ENCODE measurements at regions not wholly inside any gene's neighbourhood (a gene's known extent, or its start where the extent isn't known, plus 50 kb on each side); places are given as distances from the start of the nearest gene placed in this dataset.

DNA sequence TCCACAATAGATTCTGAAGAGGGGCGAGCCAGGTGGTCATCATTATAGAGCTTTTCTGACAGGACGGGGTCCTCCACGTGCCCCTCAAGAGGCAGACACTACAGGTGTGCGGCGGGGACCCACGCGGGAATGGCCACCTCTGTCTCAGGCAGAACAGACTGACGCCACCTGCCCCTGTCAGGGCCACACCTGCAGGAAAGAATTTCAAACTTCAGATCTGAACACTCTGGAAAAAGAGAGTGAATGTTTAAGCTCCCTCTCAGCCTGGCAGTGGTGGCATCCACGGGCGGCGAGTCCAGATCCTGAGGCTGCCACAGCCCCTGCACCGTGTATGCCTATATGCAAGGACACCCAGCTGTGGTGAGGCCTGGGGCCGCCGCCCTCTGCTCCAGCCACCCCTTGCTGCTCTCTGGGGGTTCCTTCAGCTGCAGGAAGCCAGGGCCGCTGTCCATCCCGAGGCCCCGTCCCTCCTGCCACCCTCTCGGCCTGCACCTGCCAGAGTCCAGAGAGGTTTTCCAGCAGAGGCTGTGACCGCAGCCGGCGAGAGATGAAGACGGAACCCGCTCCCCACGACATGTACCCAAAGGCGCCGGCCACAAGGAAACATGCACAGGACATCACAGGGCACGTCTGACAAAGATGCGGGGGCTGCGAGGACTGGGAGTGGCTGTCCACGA is 234.9 kb downstream of the ERMARD start:
- Mint-ChIP-seq H3K4me1 (ENCODE audit: low read depth) (peaks cover 13% of the 10 kb centered on the region), H3K4me3 (no peak overlapping the region), H3K27me3 (no peaks in the 10 kb centered on the region), H3K36me3 (ENCODE audit: low read depth) (no peaks in the 10 kb centered on the region), H3K27ac (no peak overlapping the region), H3K9me3 (no peaks in the 10 kb centered on the region)

DNA sequence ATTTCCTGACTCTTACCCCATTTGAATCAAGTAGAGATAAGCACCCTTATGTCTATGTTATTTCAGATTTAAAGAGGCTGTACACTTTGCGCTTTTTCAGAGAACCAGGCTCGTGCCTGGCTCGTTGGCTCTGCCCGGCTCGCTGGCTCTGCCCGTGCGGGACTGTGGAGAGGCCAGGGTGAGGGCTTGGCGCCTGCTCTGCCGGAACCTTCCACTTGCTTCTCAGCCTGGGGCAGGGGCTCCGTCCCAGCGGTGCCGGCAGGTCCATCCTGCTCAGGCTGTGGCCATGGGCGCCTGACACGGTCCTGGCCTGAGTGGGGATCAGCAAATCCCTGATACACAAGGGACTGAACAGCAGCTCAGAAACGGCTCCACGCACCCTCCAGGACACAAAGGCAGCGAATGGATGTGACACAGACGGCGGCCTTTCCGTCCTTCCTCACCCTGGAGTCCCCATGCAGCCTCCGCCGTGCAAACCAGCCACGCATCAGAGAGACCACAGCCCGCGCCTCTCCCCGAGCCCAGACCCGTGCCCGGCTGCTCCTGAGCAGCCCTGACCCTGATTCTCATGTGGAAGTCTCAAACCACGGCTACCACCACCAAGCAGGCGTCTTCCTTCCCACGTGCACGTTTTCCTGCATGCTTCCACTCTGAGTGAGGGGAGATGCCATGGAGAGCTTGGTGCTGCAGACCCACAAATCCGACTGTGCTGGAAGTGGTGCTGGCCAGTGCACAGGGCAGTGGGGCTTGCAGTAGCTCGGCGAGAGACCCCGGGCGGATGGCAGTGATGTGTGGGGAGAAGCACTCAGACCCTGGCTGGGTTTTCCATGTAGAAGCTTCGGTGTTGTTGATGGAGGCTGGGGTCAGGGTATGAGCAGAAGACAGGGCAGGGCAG is 233.9 kb downstream of the ERMARD start:
- peak overlapping the region; percentile 65 for H3K27ac Mint-ChIP-seq
- H3K4me1 Mint-ChIP-seq (ENCODE audit: low read depth), result peaks cover 11% of the 10 kb centered on the region
- no peak overlapping the region for H3K4me3 Mint-ChIP-seq
- H3K27me3 Mint-ChIP-seq, result no peaks in the 10 kb centered on the region
- H3K9me3 Mint-ChIP-seq, result no peaks in the 10 kb centered on the region
- H3K36me3 Mint-ChIP-seq (ENCODE audit: low read depth), result no peaks in the 10 kb centered on the region

DNA sequence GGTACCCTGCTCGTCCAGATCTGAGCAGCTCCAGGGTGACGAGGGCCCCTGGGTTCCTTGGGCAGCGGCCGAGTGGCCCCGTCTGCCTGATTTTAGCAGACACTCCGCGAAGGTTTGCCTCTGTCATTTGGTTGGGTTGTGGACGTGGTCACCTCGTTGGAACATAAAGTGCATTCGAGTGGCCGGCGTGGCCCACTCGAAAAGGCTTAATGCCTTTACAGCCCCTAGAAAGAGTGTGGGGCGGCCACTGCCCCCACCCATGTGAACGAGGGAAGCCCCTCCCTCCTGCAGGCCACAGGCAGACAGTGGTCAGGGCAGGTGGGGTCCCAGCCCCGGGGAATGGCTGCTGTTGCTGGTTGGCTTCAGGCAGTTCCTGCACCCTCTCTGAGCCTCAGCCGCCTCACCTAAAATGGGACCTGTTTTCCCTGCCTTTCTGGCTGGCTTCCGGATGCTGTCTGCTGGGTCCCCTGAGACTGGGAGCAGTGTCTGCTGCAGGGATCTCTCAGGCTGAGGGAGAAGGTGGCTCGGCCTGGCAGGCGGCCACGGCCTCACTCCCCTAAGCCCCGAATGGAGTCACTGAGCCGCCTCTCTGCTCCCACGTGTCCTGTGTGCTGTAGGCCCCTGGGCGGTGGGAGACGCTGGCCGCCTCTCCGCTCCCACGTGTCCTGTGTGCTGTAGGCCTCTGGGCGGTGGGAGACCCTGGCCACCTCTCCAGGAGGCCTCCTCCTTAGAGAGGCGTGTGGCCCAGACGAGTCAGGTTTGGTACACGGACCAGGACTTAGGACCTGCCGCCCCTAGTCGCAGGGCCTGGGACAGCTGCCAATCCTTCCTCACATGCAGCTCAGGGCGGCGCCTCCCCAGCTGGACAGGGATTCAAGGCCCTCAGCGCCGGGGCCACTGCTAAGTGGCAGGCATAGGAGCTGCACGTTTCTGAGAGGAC is 233.0 kb downstream of the ERMARD start:
- Mint-ChIP-seq H3K36me3 (ENCODE audit: low read depth) (no peaks in the 10 kb centered on the region), H3K4me3 (no peak overlapping the region), H3K9me3 (no peaks in the 10 kb centered on the region), H3K4me1 (ENCODE audit: low read depth) (peaks cover 2% of the 10 kb centered on the region), H3K27me3 (no peaks in the 10 kb centered on the region), H3K27ac (no peak overlapping the region)

DNA sequence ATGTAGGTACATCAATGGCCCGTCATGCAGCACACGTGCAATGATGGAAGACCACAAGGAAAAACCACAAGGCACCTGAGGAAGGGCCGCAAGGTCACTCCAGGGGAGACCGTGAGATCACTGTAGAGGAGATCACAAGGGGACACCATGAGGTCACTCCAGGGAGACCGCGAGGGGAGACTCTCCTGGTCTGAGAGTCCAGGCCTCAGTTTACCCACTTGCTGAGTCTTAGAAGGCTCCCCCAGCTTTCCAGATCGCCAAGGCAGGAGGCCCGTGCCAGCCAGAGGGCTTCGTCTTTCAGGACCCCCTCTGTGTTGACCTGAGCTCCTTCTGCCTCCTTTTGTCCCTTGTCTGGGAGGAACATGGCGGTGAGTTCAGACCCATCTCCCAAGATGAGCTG is 232.2 kb downstream of the ERMARD start:
- Mint-ChIP-seq H3K27me3 (no peaks in the 10 kb centered on the region), H3K27ac (no peak overlapping the region), H3K4me3 (no peak overlapping the region), H3K4me1 (ENCODE audit: low read depth) (no peaks in the 10 kb centered on the region), H3K36me3 (ENCODE audit: low read depth) (no peaks in the 10 kb centered on the region), H3K9me3 (no peaks in the 10 kb centered on the region)

DNA sequence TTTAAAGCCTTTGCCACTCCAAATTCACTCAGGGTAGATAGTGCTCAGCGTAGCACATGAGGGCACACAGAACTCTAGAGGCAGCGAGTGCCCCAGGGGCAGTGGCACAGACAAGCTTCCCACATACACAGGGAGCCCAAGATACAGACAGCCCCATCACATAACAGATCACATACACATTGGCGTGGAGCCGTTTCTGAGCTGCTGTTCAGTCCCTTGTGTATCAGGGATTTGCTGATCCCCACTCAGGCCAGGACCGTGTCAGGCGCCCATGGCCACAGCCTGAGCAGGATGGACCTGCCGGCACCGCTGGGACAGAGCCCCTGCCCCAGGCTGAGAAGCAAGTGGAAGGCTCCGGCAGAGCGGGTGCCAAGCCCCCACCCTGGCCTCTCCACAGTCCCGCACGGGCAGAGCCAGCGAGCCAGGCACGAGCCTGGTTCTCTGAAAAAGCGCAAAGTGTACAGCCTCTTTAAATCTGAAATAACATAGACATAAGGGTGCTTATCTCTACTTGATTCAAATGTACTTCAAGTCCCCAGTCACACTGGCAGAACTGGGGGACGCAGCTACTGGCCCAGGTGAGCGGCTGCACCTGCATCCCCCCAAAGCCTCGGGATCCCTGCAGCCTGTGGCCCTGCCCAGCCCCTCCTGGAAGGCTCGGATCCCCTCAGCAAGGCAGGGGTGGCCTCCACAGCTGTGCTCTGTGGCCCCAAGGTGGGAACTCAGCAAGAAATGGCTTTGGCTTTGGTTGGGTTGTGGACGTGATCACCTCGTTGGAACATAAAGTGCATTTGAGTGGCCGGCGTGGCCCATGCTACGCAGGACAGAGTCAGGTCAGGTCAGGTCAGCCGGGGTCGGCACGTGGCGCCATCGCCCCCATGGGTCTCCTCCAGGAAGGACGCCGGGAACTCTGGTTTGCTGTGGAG is 231.3 kb downstream of the ERMARD start:
- no peaks in the 10 kb centered on the region for H3K4me1 Mint-ChIP-seq (ENCODE audit: low read depth)
- H3K27ac Mint-ChIP-seq, result no peak overlapping the region
- H3K9me3 Mint-ChIP-seq, result no peaks in the 10 kb centered on the region
- no peak overlapping the region for H3K4me3 Mint-ChIP-seq
- no peaks in the 10 kb centered on the region for H3K27me3 Mint-ChIP-seq
- no peaks in the 10 kb centered on the region for H3K36me3 Mint-ChIP-seq (ENCODE audit: low read depth)

DNA sequence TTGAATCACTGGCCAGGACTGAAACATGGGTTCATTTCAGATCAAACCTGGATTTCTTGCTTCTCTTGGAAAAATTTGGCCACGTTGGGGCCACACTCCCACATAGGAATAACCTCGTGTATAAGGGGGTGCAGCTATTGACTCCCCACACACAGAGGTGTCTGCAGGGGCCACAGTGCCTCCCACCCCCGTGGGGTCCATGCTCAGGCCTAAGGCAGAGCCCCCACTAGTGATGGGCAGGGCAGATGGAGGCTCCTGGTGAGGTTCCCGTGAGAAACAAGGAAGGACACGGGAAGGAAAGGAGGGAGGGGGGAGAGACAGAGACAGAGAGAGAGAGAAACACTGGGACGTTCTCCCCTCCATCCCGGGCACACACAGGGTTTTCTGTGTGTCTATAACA is 230.5 kb downstream of the ERMARD start:
- Mint-ChIP-seq H3K36me3 (ENCODE audit: low read depth) (no peaks in the 10 kb centered on the region), H3K9me3 (no peaks in the 10 kb centered on the region), H3K27me3 (peaks cover 6% of the 10 kb centered on the region), H3K27ac (no peak overlapping the region), H3K4me1 (ENCODE audit: low read depth) (no peaks in the 10 kb centered on the region), H3K4me3 (no peak overlapping the region)

DNA sequence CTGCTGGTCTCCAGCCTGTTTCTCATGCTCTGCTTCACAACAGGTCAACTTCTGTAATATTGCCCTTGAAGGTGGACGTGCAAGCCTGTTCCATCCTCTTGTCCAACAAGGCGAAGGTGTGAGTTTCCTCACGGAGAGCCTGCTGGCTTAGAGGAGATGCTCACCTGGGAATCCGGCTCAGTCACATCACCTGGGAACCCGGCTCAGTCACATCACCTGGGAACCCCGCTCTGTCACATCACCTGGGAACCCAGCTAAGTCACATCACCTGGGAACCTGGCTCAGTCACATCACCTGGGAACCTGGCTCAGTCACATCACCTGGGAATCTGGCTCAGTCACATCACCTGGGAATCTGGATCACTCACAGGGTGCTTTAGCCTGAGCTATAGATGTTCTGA is 230.1 kb downstream of the ERMARD start:
- H3K27me3 Mint-ChIP-seq, result peaks cover 9% of the 10 kb centered on the region
- H3K27ac Mint-ChIP-seq, result no peak overlapping the region
- H3K36me3 Mint-ChIP-seq (ENCODE audit: low read depth), result no peaks in the 10 kb centered on the region
- H3K4me3 Mint-ChIP-seq, result no peak overlapping the region
- H3K4me1 Mint-ChIP-seq (ENCODE audit: low read depth), result peaks cover 3% of the 10 kb centered on the region
- no peaks in the 10 kb centered on the region for H3K9me3 Mint-ChIP-seq

DNA sequence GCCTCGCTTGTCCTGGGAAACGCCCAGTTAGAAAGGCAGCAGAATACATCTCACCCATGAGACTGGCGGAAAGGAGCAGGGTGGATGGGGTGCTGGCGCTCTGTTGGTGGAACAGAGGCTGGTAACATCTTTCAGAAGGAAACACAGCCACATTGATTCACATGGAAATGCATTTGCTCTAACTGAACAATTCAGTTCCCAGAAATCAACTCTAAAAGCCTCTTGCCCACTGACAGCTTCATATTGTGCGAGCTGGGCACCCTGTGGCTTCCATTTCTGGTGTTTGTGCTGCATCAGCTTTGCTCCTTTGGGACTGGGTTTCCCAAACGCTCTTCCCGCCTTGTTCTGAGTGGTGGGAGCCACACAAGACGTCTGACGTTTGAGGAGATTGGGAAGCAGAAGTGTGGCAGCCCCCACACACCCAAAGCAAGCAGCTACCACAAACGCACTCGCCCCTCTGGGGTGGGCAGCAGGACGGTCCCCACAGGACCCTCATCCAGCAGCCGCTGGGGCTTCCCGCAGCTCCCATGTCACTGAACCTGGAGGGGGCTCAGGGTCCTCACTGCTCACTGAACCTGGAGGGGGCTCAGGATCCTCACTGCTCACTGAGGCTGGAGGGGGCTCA is 229.5 kb downstream of the ERMARD start:
- peaks cover 3% of the 10 kb centered on the region for H3K4me1 Mint-ChIP-seq (ENCODE audit: low read depth)
- H3K36me3 Mint-ChIP-seq (ENCODE audit: low read depth), result no peaks in the 10 kb centered on the region
- peaks cover 9% of the 10 kb centered on the region for H3K27me3 Mint-ChIP-seq
- H3K4me3 Mint-ChIP-seq, result no peak overlapping the region
- H3K27ac Mint-ChIP-seq, result no peak overlapping the region
- H3K9me3 Mint-ChIP-seq, result no peaks in the 10 kb centered on the region

DNA sequence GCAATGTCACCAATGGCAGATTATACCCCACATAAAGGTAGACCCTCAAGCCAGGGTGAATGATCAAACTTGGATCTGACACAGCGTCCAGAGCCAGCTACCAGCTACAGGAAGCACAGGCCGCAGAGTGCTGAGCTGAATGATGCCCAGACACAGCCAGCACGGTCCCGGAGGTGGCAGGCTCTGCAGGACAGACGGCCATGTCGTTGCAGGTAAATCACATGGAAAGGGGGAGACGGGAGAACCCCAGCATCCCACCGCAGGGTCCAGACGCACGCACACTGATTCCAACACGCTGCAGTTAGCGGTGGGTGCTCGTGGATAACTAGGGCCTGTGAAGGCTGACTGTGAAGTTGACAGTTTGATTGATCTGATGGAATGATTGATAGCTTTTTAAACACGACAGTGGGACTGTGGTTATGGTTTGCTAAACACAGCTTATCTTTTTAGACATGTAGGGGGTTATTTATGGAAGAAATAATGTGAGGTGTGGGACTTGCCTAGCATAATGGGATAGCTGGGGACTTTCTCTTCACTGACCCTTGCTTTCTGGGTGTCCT is 228.5 kb downstream of the ERMARD start:
- Mint-ChIP-seq H3K36me3 (ENCODE audit: low read depth) (no peaks in the 10 kb centered on the region), H3K27ac (no peak overlapping the region), H3K4me3 (no peak overlapping the region), H3K9me3 (no peaks in the 10 kb centered on the region), H3K27me3 (peaks cover 9% of the 10 kb centered on the region), H3K4me1 (ENCODE audit: low read depth) (peaks cover 3% of the 10 kb centered on the region)

DNA sequence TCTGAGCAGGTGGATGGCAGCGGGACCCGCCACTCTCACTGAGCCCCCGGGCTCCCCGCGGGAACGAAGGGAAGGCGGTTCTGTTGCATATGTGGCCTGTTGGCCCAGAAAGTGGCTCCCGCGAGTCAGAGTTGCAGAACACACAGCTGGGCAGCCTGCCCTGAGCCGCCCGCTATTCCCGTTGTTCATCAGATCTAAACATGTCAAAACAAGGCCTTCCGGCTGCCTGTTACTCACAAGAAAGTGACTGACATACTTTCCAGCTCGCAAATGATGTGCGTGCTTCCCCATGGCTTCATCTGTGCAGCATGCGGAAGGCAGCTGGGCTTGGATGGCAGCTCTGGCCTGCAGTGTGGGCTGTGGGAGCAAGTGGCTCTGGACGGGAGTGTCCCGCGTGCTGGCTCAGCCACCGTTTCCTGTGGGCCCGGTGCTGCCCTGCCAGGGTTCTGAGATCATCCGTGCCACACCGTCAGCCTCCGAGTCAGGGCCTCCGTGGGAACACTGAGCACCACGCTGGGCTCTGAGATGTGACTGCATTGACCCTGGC is 227.3 kb downstream of the ERMARD start:
- H3K27me3 Mint-ChIP-seq, result peaks cover 9% of the 10 kb centered on the region
- no peak overlapping the region for H3K27ac Mint-ChIP-seq
- no peaks in the 10 kb centered on the region for H3K9me3 Mint-ChIP-seq
- no peaks in the 10 kb centered on the region for H3K36me3 Mint-ChIP-seq (ENCODE audit: low read depth)
- no peak overlapping the region for H3K4me3 Mint-ChIP-seq
- peaks cover 3% of the 10 kb centered on the region for H3K4me1 Mint-ChIP-seq (ENCODE audit: low read depth)

DNA sequence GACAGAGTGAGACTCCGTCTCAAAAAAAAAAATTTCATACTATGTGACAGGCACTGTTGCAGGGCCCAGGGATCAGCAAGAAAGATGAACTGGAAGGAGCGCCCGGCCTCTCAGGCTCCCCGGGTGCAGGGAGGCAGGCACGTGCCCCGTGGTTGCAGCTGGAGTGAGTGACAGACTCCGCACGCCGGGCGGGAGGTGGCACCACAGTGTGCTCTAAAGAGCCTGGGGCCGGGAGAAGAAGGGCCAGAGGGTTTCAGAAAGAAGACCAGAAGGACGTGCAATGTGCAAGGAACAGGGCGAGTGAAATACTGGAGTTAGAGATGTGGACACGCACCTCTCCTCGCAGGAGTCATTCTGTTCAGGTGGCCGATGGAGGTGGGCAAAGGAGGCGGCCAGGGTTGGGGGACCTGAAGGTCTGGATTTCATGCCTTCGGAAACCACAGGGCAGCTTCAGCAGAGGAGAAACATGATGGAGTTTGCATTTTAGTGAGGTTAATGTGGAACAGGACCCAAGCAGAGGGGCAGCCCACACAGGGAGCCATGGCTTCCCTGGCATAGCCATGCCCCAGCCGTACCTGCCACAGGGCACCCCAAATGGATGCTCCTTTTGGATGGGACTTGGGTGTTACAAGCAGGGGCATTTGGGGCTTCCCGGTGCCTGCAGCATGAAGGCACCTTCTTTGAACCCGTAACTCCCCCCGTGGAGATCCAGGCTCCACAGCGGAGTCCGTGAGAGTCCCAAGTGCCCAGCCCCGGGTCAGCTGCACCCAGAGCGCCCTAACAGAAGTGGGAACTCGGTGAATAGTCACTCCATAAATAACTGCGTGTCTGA is 226.2 kb downstream of the ERMARD start:
- Mint-ChIP-seq H3K9me3 (no peaks in the 10 kb centered on the region), H3K36me3 (ENCODE audit: low read depth) (no peaks in the 10 kb centered on the region), H3K4me1 (ENCODE audit: low read depth) (peaks cover 3% of the 10 kb centered on the region), H3K27me3 (peaks cover 9% of the 10 kb centered on the region), H3K27ac (no peak overlapping the region), H3K4me3 (no peak overlapping the region)

DNA sequence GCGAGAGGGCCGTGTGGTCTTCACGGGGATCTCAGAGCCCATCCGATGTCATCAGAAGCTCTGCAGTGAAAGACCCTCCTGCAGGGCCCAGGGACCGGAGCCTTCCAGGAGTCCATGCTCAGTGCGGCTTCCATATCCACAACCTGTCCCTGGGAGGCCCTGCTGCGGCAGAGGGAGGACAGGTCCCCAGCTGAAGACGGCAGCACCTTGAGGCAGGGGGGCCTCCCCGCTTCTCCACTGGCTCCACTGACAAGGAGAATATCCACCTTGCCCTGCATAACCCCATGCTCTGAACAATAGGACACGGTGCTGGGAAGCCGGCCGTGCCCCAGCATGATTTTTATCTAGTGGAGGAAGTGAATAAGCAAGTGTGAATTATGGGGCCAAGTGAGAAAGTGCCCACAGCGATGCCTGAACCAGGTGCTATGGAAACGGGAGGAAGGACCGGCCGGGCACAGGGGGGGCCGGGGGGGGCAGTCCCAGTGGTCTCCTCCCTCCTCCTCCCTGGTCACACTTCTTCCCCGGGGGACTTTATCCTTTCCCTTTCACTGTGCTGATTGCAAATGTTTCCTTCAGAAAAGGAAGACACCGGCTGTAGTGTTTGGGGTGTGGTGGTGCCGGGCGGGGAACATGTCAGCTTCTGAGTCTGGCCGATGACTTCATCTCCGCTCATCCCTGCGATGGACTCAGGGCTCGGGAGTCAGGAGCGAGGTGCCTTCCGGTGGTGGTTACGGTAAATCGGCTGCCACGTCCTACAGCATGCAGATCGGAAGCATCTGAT is 225.1 kb downstream of the ERMARD start:
- Mint-ChIP-seq H3K27ac (no peak overlapping the region), H3K4me1 (ENCODE audit: low read depth) (peaks cover 3% of the 10 kb centered on the region), H3K36me3 (ENCODE audit: low read depth) (no peaks in the 10 kb centered on the region), H3K27me3 (peaks cover 12% of the 10 kb centered on the region), H3K4me3 (no peak overlapping the region), H3K9me3 (no peaks in the 10 kb centered on the region)
